ENCODE measurements at regions not wholly inside any gene's neighbourhood (a gene's known extent, or its start where the extent isn't known, plus 50 kb on each side); places are given as distances from the start of the nearest gene placed in this dataset.
"Not testable (repeated sequence)": the region's sequence is repeated elsewhere in the genome, so short reads cannot be mapped to it uniquely, and the experiment has no call there.

DNA sequence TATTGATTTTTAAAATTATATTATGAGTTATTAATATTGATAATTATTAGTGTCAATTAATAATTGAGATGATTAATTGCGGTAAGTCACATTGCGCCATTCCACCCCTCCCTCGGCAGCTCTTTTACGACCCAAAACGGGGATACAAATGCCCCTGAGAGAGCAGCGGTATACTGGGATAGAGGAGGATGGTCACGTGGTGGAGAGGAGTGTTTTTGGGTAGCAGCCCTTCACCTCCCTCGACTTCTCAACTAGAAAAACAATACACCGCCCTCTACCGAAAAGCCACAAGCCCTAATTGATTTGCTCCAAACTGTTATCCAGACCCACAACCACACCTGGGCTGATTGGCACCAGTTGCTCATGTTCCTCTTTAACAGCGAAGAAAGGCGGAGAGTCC lies 71.0 kb downstream of the DAPL1 start:
- not testable (repeated sequence) for DNase-seq

DNA sequence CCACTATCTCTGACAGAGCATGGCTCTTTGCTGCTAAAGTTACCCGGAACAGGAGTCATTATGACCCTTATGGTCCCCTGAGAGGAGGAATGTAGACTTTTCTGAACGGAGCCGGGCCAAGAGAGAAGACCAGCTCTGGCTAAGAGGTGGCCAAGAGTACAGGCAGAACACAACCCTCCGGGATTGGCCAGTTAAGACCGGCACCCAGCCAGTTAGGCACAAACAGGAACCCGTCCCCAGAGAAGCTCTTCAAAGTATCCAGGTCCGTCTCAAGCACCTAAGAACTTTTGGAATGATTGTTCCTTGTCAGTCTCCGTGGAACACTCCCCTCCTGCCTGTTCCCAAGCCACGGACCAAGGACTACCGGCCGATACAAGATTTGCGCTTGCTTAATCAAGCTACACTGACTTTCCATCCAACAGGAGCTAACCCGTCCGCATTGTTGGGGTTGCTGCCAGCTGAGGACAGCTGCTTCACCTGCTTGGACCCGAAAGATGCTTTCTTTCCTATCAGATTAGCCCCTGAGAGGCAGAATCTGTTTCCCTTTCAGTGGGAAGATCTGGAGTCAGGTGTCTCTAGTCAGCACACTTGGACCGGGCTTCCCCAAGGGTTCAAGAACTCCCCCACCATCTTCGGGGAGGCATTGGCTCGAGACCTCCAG lies 72.5 kb downstream of the DAPL1 start:
- DNase-seq: not testable (repeated sequence)

DNA sequence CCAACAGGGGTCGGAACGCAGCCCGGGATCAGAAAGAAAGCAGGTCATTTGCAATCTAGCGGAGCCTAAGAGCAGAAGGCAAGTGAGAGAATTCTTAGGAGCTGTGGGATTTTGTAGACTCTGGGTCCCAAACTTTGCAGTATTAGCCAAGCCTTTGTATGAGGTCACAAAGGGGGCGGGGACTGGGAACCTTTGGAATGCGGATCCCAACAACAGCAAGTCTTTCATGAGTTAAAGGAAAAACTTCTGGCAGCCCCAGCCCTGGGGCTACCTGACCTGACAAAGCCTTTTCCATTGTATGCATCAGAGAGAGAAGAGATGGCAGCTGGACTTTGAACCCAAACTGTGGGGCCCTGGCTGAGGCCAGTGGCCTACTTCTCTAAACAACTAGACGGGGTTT lies 73.3 kb downstream of the DAPL1 start:
- not testable (repeated sequence) for DNase-seq

DNA sequence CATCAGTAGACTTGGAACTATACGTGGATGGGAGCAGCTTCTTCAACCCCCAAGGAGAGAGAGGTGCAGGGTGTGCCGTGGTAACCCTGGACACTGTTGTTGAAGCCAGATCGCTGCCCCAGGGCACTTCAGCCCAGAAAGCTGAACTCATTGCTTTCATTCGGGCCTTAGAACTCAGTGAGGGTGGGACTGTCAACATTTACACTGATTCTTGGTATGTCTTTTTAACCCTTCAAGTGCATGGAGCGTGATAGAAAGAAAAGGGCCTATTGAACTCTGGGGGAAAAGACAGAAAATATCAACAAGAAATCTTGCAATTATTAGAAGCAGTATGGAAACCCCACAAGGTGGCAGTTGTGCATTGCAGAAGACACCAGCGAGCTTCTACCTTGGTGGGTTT lies 74.0 kb downstream of the DAPL1 start:
- DNase-seq: not testable (repeated sequence)

DNA sequence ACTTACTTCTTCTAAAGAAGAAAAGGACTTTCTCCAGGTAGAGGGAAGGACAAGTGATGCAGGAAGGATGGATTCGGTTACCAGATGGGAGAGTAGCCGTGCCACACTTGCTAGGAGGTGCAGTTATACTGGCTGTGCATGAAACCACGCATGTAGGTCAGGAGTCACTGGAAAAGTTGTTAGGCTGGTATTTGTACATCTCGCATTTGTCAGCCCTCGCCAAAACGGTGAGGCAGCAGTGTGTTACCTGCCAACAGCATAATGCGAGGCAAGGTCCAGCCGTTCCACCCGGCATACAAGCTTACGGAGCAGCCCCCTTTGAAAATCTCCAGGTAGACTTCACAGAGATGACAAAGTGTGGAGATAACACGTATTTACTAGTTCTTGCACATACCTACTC lies 74.5 kb downstream of the DAPL1 start:
- not testable (repeated sequence) for DNase-seq

DNA sequence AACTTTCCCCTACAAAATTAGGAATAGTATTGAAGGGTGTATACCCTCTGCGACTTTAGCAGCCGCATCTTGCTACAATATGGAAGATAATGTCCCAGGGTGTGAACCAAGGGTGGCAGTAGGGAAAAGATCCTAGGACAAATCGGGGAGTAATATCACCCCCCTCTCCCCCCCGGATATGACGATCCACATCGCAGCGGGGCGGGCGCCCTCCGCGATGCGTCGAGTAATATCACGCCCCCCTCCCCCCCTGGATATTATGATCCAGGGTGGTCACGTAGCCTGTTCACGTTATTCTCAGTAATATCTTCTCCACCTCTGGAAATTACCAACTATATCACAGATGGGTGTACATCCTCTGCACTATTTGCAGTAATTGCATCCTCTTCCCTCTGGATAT lies 82.9 kb downstream of the DAPL1 start:
- DNase-seq: no peak

DNA sequence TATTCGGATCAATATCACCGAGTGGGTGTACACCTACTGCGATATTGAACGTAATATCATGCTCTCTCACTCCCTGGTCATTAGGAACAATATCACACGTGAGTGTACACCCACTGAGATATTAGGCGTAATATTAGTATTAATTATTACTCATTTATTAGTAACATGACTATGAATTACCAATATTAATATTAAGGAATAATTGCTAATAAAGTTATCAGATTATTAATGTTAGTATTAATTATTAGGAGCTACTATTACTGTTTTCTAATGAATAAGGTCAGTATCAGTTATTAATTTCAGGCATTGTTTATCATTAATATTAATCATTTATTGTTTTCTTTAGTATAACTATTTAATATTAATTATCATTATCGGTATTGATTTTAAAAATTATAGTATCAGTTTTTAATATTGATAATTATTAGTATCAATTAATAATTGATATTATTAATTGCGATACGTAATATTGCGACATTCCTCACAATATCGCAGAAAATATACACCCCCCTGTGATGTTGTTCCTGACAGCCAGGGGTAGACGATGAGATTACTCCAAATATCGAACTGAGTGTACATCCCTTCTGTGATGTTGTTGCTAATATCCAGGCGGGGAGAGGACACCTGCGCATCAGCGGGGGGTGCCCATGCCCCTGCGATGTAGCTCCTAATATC lies 84.2 kb downstream of the DAPL1 start:
- no peak for DNase-seq

DNA sequence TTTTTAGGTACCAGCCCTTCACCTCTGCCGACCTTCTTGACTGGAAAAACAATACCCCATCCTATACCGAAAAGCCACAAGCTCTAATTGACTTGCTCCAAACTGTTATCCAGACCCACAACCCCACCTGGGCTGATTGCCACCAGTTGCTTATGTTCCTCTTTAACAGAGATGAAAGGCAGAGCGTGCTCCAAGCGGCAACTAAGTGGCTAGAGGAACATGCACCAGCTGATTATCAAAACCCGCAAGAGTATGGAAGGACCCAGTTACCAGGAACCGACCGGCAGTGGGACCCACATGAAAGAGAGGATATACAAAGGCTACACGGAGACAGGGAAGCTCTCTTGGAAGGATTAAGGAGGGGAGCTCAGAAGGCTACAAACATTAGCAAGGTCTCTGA lies 86.1 kb upstream of the TANC1 start:
- no peak for DNase-seq

DNA sequence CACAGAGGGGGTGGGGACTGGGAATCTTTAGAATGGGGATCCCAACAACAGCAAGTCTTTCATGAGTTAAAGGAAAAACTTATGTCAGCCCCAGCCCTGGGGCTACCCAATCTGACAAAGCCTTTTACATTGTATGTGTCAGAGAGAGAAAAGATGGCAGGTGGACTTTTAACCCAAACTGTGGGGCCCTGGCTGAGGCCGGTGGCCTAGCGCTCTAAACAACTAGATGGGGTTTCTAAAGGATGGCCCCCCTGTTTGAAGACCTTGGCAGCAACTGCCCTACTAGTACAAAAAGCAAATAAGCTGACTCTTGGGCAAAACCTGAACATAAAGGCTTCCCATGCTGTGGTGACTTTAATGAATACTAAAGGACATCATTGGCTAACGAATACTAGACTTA lies 83.9 kb upstream of the TANC1 start:
- not testable (repeated sequence) for DNase-seq

DNA sequence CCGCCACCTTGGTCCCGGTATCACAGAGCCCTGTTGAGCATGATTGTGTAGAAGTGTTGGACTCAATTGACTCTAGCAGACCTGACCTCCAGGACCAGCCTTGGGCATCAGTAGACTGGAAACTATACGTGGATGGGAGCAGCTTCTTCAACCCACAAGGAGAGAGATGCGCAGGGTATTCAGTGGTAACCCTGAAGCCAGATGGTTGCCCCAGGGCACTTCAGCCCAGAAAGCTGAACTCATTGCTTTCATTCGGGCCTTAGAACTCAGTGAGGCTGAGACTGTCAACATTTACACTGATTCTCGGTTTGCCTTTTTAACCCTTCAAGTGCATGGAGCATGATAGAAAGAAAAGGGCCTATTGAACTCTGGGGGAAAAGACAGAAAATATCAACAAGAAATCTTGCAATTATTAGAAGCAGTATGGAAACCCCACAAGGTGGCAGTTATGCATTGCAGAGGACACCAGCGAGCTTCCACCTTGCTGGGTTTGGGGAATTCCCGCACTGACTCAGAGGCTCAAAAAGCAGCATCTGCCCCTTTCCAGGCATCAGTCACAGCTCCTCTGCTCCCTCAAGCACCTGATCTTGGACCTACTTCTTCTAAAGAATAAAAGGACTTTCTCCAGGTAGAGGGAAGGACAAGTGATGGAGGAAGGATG lies 83.3 kb upstream of the TANC1 start:
- DNase-seq: not testable (repeated sequence)

DNA sequence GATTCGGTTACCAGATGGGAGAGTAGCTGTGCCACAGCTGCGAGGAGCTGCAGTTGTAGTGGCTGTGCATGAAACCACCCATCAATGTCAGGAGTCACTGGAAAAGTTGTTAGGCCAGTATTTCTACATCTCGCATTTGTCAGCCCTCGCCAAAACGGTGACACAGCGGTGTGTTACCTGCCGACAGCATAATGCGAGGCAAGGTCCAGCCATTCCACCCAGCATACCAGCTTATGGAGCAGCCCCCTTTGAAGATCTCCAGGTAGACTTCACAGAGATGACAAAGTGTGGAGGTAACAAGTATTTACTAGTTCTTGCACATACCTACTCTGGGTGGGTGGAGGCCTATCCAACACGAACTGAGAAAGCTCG lies 82.8 kb upstream of the TANC1 start:
- not testable (repeated sequence) for DNase-seq

DNA sequence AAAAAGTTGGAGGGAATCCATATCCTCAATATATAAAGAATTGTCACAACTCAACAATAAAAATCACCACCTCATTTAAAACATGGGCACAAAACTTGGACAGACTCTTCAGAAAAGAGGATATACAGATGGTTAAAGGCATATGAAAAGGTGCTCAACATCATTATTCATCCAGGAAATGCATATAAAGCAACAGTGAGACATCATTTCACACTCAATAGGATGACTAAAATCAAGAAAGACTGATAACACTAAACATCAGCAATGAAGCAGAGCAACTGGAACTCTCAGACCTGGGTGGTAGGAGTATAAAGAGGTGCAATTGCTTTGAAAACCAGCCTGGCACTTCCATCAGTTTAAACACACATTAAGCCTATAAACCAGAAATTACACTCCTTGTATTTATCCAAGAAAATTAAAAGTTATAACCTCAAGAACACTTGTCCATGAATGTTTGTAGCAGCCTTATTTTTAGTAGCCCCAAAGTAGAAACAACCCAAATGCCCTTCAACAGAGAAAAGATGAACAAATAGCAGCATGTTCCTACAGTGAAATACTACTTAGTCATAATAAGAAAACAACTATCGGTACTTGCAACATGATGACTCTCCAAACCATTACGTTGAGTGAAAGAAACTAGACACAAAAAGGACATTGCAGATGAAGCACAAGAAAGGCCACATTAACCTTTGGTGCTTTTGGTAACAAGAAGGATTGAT lies 79.1 kb upstream of the TANC1 start:
- DNase-seq: no peak

DNA sequence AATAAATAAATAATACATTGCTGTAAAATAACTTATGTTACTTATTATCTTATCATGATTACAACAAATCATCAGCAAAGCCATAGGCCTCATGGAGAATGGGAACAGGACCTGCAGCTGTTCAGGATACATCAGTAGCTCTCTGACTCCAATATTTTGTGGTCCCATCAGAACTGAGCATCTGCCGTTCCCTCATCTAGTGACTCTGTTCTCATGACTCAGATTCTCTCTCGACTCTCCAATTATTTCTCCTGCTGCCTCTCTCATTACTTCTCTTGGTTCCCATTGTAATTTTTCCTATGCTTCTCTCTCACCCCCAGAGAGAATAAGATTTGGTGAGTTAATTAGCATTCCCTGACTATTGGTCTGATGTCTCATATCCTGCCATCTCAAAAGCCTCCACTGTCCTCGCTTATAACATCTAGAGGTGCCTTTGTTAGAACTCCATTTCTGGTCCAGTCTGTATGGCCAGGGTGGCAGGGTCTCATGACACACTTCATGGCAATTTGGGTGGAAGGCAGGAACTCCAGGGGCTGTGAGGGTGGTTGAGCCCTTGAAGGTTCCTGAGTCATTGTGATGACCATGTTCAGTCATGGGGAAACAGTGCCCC lies 78.0 kb upstream of the TANC1 start:
- no peak for DNase-seq

DNA sequence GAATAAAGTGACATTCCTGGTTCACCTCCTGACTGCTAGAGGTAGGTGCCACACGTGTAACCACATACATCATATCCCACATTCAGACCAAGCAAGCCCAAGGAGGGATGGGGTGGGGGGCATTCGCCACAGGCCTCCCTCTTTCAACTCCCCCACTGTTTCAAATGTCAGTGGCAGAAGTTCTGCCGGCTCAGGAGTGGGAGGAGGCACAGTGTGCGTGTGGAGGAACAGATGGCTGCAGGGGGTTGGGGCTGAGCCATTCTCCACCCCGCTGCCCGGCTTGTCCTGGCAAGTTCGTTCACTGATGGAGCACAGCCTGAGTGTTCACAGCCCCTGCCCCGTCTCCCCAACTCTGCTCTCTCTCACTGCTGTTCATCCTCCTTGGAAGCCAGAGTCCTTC lies 75.4 kb upstream of the TANC1 start:
- DNase-seq: peak; percentile 74

DNA sequence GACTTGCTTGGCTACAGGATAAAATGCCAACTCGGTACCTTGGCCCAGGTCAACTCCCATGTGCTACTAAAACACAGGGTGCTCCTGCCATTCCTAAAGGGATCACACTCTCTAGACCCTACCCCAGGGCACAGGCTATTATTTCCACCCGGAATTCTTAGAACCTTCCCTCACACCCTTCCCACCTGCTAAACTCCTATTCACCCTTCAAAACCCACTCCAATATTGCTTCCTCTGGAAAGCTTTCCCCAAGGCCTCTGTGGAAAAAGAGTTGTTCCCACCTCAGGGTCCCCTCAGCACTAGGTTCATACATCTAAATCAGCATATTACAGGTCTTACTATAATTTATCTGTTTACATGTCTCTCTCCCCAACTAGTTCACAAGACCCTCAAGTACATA lies 75.0 kb upstream of the TANC1 start:
- no peak for DNase-seq

DNA sequence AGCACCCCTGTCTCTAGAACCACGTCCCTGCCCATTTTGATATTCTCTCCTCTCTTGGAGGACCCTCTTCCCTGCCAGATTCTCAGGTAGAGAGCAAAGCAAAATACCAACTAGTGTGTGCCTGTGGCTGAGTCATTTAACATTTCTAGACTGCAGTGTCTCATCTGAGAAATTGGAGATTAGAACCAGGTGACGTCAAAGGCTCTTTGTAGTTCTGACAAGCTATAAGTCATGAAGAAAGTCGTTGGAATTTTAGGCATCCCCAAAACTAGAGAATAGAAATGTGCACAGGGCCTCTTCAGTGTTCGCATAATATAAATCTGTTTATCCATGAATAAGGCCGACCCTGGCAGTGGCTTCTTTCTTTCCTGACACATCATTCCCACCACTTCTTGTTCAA lies 74.4 kb upstream of the TANC1 start:
- DNase-seq: no peak

DNA sequence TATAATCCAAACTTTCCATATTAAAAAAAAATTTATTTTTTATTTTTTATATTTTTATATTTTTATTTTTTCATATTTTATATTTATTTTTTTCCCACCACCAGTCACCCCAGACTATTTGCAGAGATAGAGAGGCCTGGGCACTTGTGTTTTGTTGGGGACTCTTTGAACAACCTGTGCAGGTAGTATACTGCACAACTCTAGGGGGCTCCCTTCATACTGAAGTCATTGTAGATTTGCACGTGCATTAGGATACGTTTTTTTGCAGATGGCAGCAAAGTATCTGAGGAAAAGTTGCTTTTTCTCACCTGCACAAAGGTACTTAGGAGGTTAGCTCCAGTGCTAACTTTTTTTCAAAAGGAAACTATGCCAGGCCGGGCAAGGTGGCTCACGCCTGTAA lies 73.9 kb upstream of the TANC1 start:
- no peak for DNase-seq

DNA sequence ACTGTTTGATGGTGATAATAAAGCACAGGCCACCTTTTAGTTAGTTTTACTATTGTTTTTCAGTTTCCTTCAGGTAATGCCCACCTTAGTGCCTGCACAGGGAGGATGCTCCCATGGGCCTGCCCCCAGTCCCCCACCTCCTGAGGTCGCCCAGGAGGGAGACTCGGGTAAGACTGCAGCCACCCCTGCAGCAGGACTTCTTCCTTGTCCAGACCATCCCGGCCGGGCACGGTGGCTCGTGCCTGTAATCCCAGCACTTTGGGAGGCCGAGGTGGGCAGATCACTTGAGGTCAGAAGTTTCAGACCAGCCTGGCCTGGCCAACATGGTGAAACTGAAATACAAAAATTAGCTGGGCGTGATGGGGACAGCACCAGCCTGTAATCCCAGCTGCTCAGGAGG lies 68.1 kb upstream of the TANC1 start:
- DNase-seq: no peak

DNA sequence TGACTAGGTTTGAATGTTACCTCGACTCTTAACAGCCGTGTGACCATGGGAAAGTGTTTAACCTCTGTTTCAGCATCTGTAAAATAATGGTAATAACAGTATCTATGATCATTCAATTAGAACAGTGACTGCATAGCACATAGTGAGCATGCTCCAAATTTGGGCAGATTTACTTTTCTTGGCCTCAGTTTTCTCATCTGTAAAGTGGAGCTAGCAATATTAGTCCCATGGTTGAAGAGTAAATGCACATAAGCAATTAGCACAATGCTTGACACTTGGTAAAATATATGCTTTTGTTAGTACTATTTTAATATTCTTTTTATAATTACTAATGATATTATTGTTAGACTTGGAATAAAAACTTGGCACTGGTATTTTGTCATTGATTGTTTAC lies 66.4 kb upstream of the TANC1 start:
- no peak for DNase-seq

DNA sequence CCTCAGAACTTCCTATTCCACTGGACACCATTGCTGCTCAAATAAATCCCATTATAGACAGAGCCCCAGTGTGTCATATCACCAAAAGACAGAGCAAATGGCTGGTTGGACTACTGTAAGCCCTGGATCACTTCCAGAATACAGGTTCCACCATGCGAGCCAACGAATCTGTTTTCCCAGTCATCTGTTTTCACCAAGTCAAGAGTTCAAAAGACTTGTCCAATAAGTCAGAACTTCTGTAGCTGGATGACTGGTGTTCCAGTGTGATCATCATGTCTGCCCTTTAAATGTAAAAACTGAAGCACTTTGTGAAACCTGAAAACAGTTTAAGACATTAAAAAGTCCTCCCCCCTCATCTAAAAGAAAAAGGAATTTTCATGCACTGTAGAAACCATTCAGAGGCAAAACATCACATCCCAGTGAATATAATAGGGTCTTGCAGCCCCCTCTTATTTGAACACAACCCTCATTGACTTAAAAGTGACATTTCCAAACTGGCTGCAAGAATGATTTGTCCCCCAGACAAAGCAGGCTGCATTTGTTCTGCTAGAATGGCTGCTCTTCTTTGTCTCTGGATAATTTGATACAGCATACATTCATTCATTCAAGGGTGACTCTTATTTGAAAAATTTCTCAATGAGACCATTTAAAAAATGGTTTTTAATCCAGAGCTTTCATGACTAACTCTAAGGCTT lies 64.6 kb upstream of the TANC1 start:
- DNase-seq: peak; percentile 40

DNA sequence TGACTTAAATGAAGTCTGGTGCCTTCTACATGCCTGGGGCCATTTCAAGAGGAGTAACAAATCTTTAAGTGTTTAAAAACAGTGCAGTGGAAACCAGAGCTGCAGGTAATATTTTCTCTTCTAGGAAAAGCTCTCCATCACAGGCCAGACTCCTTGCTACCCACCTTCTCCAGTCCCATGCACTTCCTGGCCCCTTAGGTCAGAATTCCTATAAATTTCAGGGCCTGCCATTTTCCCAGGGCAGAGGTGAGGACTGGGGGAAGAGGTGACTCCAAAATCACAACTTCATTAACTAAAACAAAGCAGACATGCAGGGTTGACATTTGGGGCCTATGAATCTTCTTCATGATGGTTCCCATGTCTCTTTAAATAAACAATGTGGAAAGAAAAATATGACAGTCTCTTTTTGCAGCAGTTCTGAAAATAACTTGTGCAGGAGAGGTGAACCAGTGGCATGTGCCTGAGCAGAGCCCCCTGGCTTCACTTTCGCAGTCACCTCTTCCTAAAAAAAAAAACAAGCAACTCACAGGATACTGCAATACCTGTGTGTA lies 63.7 kb upstream of the TANC1 start:
- no peak for DNase-seq

DNA sequence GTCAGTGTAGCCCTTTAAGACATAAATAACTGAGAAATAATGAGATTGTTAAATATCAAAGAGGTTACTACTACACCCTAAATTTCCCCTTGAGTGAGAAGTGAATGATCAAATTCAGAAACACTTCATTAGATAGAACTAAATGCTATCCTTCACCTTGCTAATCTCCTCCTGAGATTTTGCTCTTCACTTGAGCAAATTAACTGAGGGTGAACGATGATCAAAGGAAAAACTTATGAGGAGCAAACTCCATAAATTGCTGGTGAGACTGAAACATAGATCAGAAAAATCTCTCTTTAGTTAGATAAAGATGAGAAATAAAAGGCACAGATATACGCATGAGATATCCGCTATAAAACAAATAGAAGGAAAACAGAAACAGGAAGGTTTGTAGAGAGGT lies 63.1 kb upstream of the TANC1 start:
- DNase-seq: no peak
